ENCODE measurements at regions not wholly inside any gene's neighbourhood (a gene's known extent, or its start where the extent isn't known, plus 50 kb on each side); places are given as distances from the start of the nearest gene placed in this dataset.

GRCh38 chr1:208885650-208886049, 641.5 kb upstream of the PLXNA2 start:
- TF ChIP-seq TAF1 (IDR thresholded peaks at IDR 0.05; ENCODE audit: borderline replicate concordance, insufficient read depth, low read length) (no peak), POLR2AphosphoS5 (IDR thresholded peaks at IDR 0.05; ENCODE audit: low read depth, low read length) (no peak), SIN3A (IDR thresholded peaks at IDR 0.05; ENCODE audit: borderline replicate concordance, insufficient read depth, low read length) (no peak), REST (IDR thresholded peaks at IDR 0.05; ENCODE audit: insufficient read depth in 1 of 2, low read depth in 2 of 2, low read length in 2 of 2) (no peak), FOXP2 (optimal IDR thresholded peaks at IDR 0.05; ENCODE audit: borderline replicate concordance, extremely low read depth, extremely low read length, insufficient read depth) (no peak)

All from PFSK-1 (cell line).